ENCODE measurements at regions not wholly inside any gene's neighbourhood (a gene's known extent, or its start where the extent isn't known, plus 50 kb on each side); places are given as distances from the start of the nearest gene placed in this dataset.

- H3K36me3 ChIP-seq (replicated peaks in 1 of 2; ENCODE audit: insufficient read depth in 1 of 2, low read depth in 2 of 2): no peaks in the 10 kb centered on the region
- H3K4me1 ChIP-seq: no peaks in the 10 kb centered on the region
- no peak overlapping the region for H3K27ac ChIP-seq
- H3K4me3 ChIP-seq: no peak overlapping the region
- no peak for DNase-seq
- 90 to 92% methylated on average over 1 of the region's 1 CpG for WGBS, 2 donors
- H3K9me3 ChIP-seq: no peaks in the 10 kb centered on the region
- ATAC-seq: no peak
- intact Hi-C loops (cut with DNase I): no loop called here
- no peaks in the 10 kb centered on the region for H3K27me3 ChIP-seq
- TF ChIP-seq, protein P1, sequence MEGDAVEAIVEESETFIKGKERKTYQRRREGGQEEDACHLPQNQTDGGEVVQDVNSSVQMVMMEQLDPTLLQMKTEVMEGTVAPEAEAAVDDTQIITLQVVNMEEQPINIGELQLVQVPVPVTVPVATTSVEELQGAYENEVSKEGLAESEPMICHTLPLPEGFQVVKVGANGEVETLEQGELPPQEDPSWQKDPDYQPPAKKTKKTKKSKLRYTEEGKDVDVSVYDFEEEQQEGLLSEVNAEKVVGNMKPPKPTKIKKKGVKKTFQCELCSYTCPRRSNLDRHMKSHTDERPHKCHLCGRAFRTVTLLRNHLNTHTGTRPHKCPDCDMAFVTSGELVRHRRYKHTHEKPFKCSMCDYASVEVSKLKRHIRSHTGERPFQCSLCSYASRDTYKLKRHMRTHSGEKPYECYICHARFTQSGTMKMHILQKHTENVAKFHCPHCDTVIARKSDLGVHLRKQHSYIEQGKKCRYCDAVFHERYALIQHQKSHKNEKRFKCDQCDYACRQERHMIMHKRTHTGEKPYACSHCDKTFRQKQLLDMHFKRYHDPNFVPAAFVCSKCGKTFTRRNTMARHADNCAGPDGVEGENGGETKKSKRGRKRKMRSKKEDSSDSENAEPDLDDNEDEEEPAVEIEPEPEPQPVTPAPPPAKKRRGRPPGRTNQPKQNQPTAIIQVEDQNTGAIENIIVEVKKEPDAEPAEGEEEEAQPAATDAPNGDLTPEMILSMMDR (IDR thresholded peaks at IDR 0.05): no peak
- TF ChIP-seq POLR2A (IDR thresholded peaks at IDR 0.05): no peak
These were observed 62.6 kb downstream of the DUSP6 start for GRCh38 chr12:89289720-89290119.

DNA sequence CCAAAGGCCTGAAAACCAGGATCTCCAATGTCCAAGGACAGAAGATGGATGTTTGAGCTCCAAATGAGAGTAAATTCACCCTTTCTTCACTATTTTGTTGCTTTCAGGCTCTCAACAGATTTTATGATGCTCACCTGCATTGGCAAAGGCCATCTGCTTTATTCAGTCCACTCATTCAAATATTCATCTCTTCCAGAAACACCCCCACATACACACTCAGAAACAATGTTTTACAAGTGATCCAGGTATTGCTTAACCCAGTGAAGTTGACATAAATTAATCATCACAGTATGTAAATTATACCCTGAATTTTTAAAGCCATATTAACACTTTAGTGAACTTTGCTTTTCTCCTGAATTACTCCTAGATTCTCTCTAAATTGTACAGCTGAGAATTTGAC, 63.3 kb downstream of the DUSP6 start:
- Histone ChIP-seq H3K4me1 (no peaks in the 10 kb centered on the region), H3K4me3 (no peak overlapping the region), H3K27ac (no peak overlapping the region), H3K27me3 (no peaks in the 10 kb centered on the region), H3K36me3 (replicated peaks in 1 of 2; ENCODE audit: insufficient read depth in 1 of 2, low read depth in 2 of 2) (no peaks in the 10 kb centered on the region), H3K9me3 (no peaks in the 10 kb centered on the region)
- no peak for DNase-seq
- intact Hi-C loops (cut with DNase I): no loop called here
- TF ChIP-seq, protein P1 (IDR thresholded peaks at IDR 0.05): no peak
- TF ChIP-seq POLR2A (IDR thresholded peaks at IDR 0.05): no peak
- ATAC-seq: no peak

DNA sequence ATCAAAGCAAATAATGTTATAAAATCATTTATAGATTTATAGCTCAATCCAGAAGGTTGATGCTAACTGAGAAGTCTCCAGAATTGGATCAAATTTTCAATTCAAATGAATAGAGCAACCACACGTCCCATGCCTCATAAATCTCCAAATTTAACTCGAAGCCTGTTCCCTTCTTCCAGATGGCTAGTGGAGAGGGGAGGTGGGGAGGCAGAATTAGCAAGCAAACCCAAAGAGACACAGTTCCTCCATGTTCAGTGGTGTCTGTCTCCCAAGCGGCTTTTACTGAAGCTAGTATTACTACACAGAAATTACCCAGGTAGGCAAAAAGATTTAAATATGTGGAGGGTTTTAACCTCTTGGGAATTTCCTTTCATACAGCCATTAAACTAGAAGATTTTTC, 65.8 kb downstream of the DUSP6 start:
- ATAC-seq: no peak
- Histone ChIP-seq H3K9me3 (no peaks in the 10 kb centered on the region), H3K4me3 (no peak overlapping the region), H3K4me1 (no peaks in the 10 kb centered on the region), H3K27me3 (no peaks in the 10 kb centered on the region), H3K27ac (no peak overlapping the region), H3K36me3 (replicated peaks in 1 of 2; ENCODE audit: insufficient read depth in 1 of 2, low read depth in 2 of 2) (no peaks in the 10 kb centered on the region)
- no peak for TF ChIP-seq POLR2A (IDR thresholded peaks at IDR 0.05)
- TF ChIP-seq, protein P1 (IDR thresholded peaks at IDR 0.05): no peak
- DNase-seq: no peak
- WGBS, 2 donors: 84 to 86% methylated on average over 3 of the region's 3 CpGs
- intact Hi-C loops (cut with DNase I): no loop called here

- Histone ChIP-seq H3K27ac (peak overlapping the region in 1 of 4 donors; percentile 16), H3K27me3 (no peaks in the 10 kb centered on the region), H3K9me3 (no peaks in the 10 kb centered on the region), H3K4me1 (no peaks in the 10 kb centered on the region), H3K4me3 (no peak overlapping the region), H3K36me3 (replicated peaks in 1 of 2; ENCODE audit: insufficient read depth in 1 of 2, low read depth in 2 of 2) (no peaks in the 10 kb centered on the region)
- intact Hi-C loops (cut with DNase I): no loop called here
- 95 to 98% methylated on average over 4 of the region's 4 CpGs for WGBS, 2 donors
- TF ChIP-seq, protein P1 (IDR thresholded peaks at IDR 0.05): no peak
- TF ChIP-seq POLR2A (IDR thresholded peaks at IDR 0.05): no peak
- ATAC-seq (no peak), DNase-seq (no peak)
These were observed 70.8 kb downstream of the DUSP6 start for GRCh38 chr12:89281539-89281867.

DNA sequence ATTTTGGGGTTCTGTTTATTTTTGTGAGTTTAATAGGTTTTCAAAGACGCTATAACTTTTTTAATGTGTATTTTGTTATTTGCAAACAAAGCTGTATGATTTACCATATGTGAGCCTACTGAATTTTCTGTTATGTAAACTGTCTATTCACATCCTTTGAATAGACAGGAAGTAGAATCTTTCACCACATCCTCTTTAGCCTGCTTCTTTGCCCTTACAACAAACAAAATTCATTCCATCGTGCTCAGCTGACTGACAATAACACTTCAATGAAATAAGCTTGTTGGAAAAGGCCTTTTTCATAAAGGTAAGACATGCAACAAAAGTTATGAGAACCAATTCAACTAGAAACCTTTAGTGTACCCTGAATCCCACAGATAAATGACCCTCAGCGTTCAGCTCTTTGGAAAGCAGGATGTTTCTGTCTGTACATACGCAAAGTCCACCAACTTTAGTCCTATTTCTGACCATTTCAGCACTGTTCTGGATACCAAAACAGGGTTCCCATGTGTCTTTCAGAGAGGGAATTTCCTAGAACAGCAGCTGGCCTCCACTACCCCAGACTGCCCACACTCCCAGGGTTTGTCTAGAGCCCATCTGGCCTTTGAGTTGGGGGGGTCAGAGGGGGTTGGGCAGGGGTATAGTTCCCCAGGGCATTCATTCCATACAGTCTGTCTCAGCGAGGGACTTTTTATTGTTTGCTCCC, 71.3 kb downstream of the DUSP6 start:
- TF ChIP-seq, protein P1 (IDR thresholded peaks at IDR 0.05): no peak
- TF ChIP-seq POLR2A (IDR thresholded peaks at IDR 0.05): no peak
- ATAC-seq: no peak
- no peaks in the 10 kb centered on the region for H3K4me1 ChIP-seq
- WGBS, 2 donors: 67 to 74% methylated on average over 5 of the region's 5 CpGs
- H3K36me3 ChIP-seq (replicated peaks in 1 of 2; ENCODE audit: insufficient read depth in 1 of 2, low read depth in 2 of 2): no peaks in the 10 kb centered on the region
- no peak for DNase-seq
- no peak overlapping the region for H3K4me3 ChIP-seq
- intact Hi-C loops (cut with DNase I): no loop called here
- H3K27me3 ChIP-seq: no peaks in the 10 kb centered on the region
- peak overlapping the region in 1 of 4 donors; percentile 16 for H3K27ac ChIP-seq
- no peaks in the 10 kb centered on the region for H3K9me3 ChIP-seq
